B cell (primary cell): ENCODE measurements at regions not wholly inside any gene's neighbourhood (a gene's known extent, or its start where the extent isn't known, plus 50 kb on each side); places are given as distances from the start of the nearest gene placed in this dataset.

ENCODE experiments used
- ATAC-seq: fragments of 200-7000 bp; cut with Tn5 transposase; one replicate; pipeline ENCODE4 v1.10.0; 2021; ENCODE audit warnings: low read depth, mild to moderate bottlenecking, moderate number of reproducible peaks, moderate library complexity
- CTCF ChIA-PET: fragments of 350-600 bp; sonication (Branson Sonifier 250); formaldehyde crosslinking; loops from one replicate; lab custom pipeline; 2021; ENCODE audit warnings: antibody characterized with exemption, inconsistent platforms; lab: Charles Lee
- POLR2A ChIA-PET: fragments of 350-600 bp; sonication (Branson Sonifier 250); formaldehyde crosslinking; loops from one replicate; lab custom pipeline; 2021; ENCODE audit warnings: antibody characterized with exemption; lab: Charles Lee
- DNase-seq: peaks from one replicate; pipeline ENCODE4 v3.0.0; 2013
- H2AFZ ChIP-seq: 2 replicates; pipeline ENCODE4 v1.6.1; 2012; ENCODE audit warnings: mild to moderate bottlenecking, low read depth, low read length; ENCODE audit not compliant: insufficient read depth, poor library complexity, severe bottlenecking
- H3K27ac ChIP-seq, 2 donors: 1 replicate in 1 of 2; 2 replicates in 1 of 2; pipeline ENCODE4 v1.5.1; 2012 to 2013; ENCODE audit warnings: low read length in 2 of 2, mild to moderate bottlenecking in 2 of 2, moderate library complexity in 1 of 2
- H3K27me3 ChIP-seq, 4 experiments: fragments of 200-600 bp in 1 of 4; sonication (generic) in 1 of 4; replicated peaks in 1 of 4; 1 replicate in 2 of 4; 2 replicates in 2 of 4; pipeline versions ENCODE4 v1.6.1 to v1.7.0; 2013 to 2016; ENCODE audit warnings: low read length in 3 of 4, mild to moderate bottlenecking in 2 of 4, mixed read lengths in 1 of 4, moderate library complexity in 1 of 4; ENCODE audit not compliant: insufficient read depth in 4 of 4, control insufficient read depth in 3 of 4; ENCODE audit errors: control extremely low read depth in 1 of 4
- H3K36me3 ChIP-seq, 2 experiments: replicated peaks in 1 of 2; 1 replicate in 1 of 2; 2 replicates in 1 of 2; pipeline versions ENCODE4 v1.6.1 to v1.7.1; 2013; ENCODE audit warnings: low read length in 1 of 2; ENCODE audit not compliant: insufficient read depth in 2 of 2, control insufficient read depth in 1 of 2; ENCODE audit errors: control extremely low read depth in 1 of 2, extremely low read depth in 1 of 2
- H3K4me1 ChIP-seq, 2 donors: fragments of 200-600 bp in 1 of 2; sonication (generic) in 1 of 2; 1 replicate in 1 of 2; 2 replicates in 1 of 2; pipeline versions ENCODE4 v1.5.1 to v1.6.1; 2013 to 2017; ENCODE audit warnings: low read length in 2 of 2; ENCODE audit not compliant: control insufficient read depth in 2 of 2, insufficient read depth in 2 of 2
- H3K4me2 ChIP-seq: replicated peaks from 2 replicates; pipeline ENCODE3; 2012; ENCODE audit warnings: mild to moderate bottlenecking, low read depth, low read length; ENCODE audit not compliant: poor library complexity, severe bottlenecking
- H3K4me3 ChIP-seq, 5 experiments: fragments of 200-600 bp in 1 of 5; sonication (generic) in 1 of 5; 1 replicate in 3 of 5; 2 replicates in 2 of 5; pipeline versions ENCODE4 v1.5.1 to v1.7.0; 2011 to 2016; ENCODE audit warnings: low read length in 4 of 5, mild to moderate bottlenecking in 4 of 5, low read depth in 2 of 5, control low read depth in 1 of 5, moderate library complexity in 1 of 5; ENCODE audit not compliant: insufficient read depth in 1 of 5; ENCODE audit errors: control extremely low read depth in 1 of 5, extremely low read depth in 1 of 5
- H3K79me2 ChIP-seq: fragments of 200-600 bp; sonication (generic); one replicate; pipeline ENCODE4 v1.6.0; 2016; ENCODE audit warnings: low read length; ENCODE audit not compliant: control insufficient read depth, insufficient read depth
- H3K9ac ChIP-seq: fragments of 200-600 bp; sonication (generic); 2 replicates; pipeline ENCODE4 v1.6.1; 2017; ENCODE audit warnings: mild to moderate bottlenecking, low read length, moderate library complexity
- H3K9me3 ChIP-seq, 3 donors: one replicate each; pipeline versions ENCODE4 v1.6.1 to v1.7.1; 2013; ENCODE audit warnings: low read length in 2 of 3; ENCODE audit not compliant: control insufficient read depth in 2 of 3, insufficient read depth in 1 of 3; ENCODE audit errors: control extremely low read depth in 1 of 3
- H4K20me1 ChIP-seq: 2 replicates; pipeline ENCODE4 v1.6.0; 2012; ENCODE audit warnings: mild to moderate bottlenecking, low read length; ENCODE audit not compliant: insufficient read depth, control insufficient read depth, poor library complexity, severe bottlenecking
- H3K27ac Mint-ChIP-seq: one replicate; pipeline ENCODE4 v1.8.0; 2021; ENCODE audit warnings: mixed read lengths
- H3K27me3 Mint-ChIP-seq: one replicate; pipeline ENCODE4 v1.8.0; 2021; ENCODE audit warnings: mixed read lengths
- H3K4me1 Mint-ChIP-seq: one replicate; pipeline ENCODE4 v1.8.0; 2021; ENCODE audit warnings: mixed read lengths
- H3K4me3 Mint-ChIP-seq: one replicate; pipeline ENCODE4 v1.8.0; 2021; ENCODE audit warnings: mixed read lengths
- H3K9me3 Mint-ChIP-seq: one replicate; pipeline ENCODE4 v1.8.0; 2022; ENCODE audit warnings: mixed read lengths; ENCODE audit not compliant: insufficient read depth
- CTCF ChIP-seq: fragments of 200-600 bp; IDR thresholded peaks from one replicate; pipeline ENCODE4 v1.8.0; 2022; ENCODE audit warnings: antibody characterized with exemption, mild to moderate bottlenecking
- EZH2 ChIP-seq: IDR thresholded peaks from 2 replicates; pipeline ENCODE4 v1.6.1; 2012; ENCODE audit warnings: borderline replicate concordance, low read depth, mild to moderate bottlenecking, moderate library complexity, low read length; ENCODE audit not compliant: insufficient read depth, poor library complexity, severe bottlenecking
- WGBS: methylation state at CpG from one replicate; pipeline ENCODE4 v1.1.5; 2013; ENCODE audit warnings: missing lambda C conversion rate; ENCODE audit not compliant: insufficient coverage; 5-methylcytosine and 5-hydroxymethylcytosine counted together
- intact Hi-C: fragments of 100-400 bp; cut with micrococcal nuclease; formaldehyde crosslinking; loops from one replicate; pipeline ENCODE4 v1.10.0; 2022

GRCh38 chr12:38116968-38117367 is 199.6 kb upstream of the ALG10B start:
- intact Hi-C loops: no loop called here
- CTCF ChIA-PET: no interaction called here
- H2AFZ ChIP-seq: no peak overlapping the region

GRCh38 chr12:38118632-38119031 is 197.9 kb upstream of the ALG10B start:
- Histone ChIP-seq H4K20me1 (no peaks in the 10 kb centered on the region), H3K79me2 (no peaks in the 10 kb centered on the region), H3K9me3 (peaks cover 0 to 13% (median 0%) of the 10 kb centered on the region in 3 donors), H2AFZ (no peak overlapping the region), H3K27me3 (no peaks in the 10 kb centered on the region), H3K27ac (no peak overlapping the region), H3K4me3 (no peak overlapping the region), H3K36me3 (no peaks in the 10 kb centered on the region), H3K4me2 (no peak overlapping the region), H3K4me1 (no peaks in the 10 kb centered on the region), H3K9ac (no peak overlapping the region)
- H3K27me3 Mint-ChIP-seq: no peaks in the 10 kb centered on the region
- ATAC-seq: no peak
- ChIA-PET POLR2A (no interaction called here), CTCF (no interaction called here)
- H3K4me1 Mint-ChIP-seq: no peaks in the 10 kb centered on the region
- WGBS: 95% methylated on average over 3 of the region's 3 CpGs
- peaks cover 7% of the 10 kb centered on the region for H3K9me3 Mint-ChIP-seq
- intact Hi-C loops: no loop called here
- TF ChIP-seq CTCF (no peak), EZH2 (no peak)
- H3K27ac Mint-ChIP-seq: no peak overlapping the region
- no peak overlapping the region for H3K4me3 Mint-ChIP-seq
- DNase-seq: no peak

More at GRCh38 chr12:38116968-38117367, 199.6 kb upstream of the ALG10B start:
- Histone ChIP-seq H3K9ac (no peak overlapping the region), H3K4me3 (no peak overlapping the region), H3K9me3 (peaks cover 0 to 14% (median 0%) of the 10 kb centered on the region in 3 donors), H3K27ac (no peak overlapping the region), H3K4me2 (no peak overlapping the region), H3K27me3 (no peaks in the 10 kb centered on the region), H3K79me2 (no peaks in the 10 kb centered on the region), H4K20me1 (no peaks in the 10 kb centered on the region), H3K36me3 (no peaks in the 10 kb centered on the region), H3K4me1 (no peaks in the 10 kb centered on the region)
- 77% methylated on average over 5 of the region's 5 CpGs for WGBS
- peaks cover 9% of the 10 kb centered on the region for H3K9me3 Mint-ChIP-seq
- TF ChIP-seq EZH2 (no peak), CTCF (no peak)
- DNase-seq: no peak
- no peak overlapping the region for H3K27ac Mint-ChIP-seq
- POLR2A ChIA-PET: no interaction called here
- no peaks in the 10 kb centered on the region for H3K27me3 Mint-ChIP-seq
- no peaks in the 10 kb centered on the region for H3K4me1 Mint-ChIP-seq
- no peak overlapping the region for H3K4me3 Mint-ChIP-seq
- ATAC-seq: no peak
